OCI-LY1 (cell line): ENCODE measurements at regions not wholly inside any gene's neighbourhood (a gene's known extent, or its start where the extent isn't known, plus 50 kb on each side); places are given as distances from the start of the nearest gene placed in this dataset.

ENCODE experiments used
- CTCF ChIP-seq: fragments of 200-600 bp; sonication (generic), shearing (Covaris generic); IDR thresholded peaks from 2 replicates; pipeline ENCODE4 v1.5.1; 2017; ENCODE audit warnings: mild to moderate bottlenecking, antibody characterized with exemption, low read length, moderate library complexity, mixed read lengths
- EZH2 ChIP-seq: fragments of 200-600 bp; sonication (generic), shearing (Covaris generic); IDR thresholded peaks from 2 replicates; pipeline ENCODE4 v1.8.0; 2017; ENCODE audit warnings: borderline replicate concordance, mixed run types, mild to moderate bottlenecking, antibody characterized with exemption, low read length, moderate library complexity, mixed read lengths

DNA sequence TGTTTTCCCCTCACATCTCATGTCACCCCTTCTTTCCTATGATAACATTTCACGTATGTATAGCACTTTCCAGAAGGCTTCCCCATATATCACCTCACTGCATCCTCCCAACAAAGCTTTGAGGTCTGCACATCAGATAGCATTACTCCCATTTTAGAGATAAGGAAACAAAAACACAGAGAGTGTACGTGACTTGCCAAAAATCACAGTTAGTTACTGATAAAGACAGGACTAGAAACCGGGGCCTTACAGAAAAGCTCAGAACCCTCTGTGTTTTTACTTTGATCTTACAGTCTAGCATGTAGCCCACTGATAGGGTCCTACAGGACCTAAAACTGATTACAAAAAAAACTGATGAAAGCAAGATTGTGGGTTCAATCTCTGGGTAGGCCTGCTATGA is 202.9 kb upstream of the CDKN3 start:
- no peak for TF ChIP-seq CTCF
- TF ChIP-seq EZH2 = no peak
